ENCODE measurements at regions not wholly inside any gene's neighbourhood (a gene's known extent, or its start where the extent isn't known, plus 50 kb on each side); places are given as distances from the start of the nearest gene placed in this dataset.

DNA sequence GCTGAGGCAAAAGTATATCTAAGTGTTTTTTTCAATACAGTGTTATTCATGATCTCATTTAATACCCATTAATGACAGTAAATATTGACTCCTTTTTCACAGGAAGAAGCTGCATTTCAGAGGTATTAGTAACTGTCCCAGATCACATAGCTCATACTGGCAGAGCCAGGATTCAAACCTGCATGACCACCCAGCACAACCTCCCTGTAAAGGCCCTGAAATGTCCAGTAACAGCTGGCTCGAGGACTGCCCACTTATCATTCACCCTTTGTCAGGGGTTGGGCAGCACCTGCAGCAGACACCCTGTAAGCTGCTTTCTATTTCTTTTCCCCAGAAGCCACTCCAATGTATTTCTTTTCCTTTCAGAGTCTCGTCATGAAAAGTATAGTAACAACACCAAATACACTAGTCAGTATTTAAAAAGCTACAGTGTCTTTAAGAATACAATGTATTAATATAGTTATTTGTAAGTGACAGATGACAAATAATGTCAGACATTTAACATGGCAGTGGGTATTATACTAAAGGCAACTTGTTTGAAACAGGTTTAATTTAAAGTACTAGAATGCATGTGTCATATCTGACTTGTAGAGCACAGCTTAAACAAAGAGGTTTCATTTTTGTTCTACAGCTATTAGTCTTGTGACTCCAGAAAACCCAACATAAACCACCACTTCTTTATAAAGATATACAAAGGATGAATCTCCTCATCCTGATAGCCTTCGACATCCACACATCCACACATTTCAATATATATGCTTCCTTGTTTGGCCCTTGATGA is 841.6 kb upstream of the GJE1 start:
- TF ChIP-seq CTCF (IDR thresholded peaks at IDR 0.05) (no peak), POLR2A (IDR thresholded peaks at IDR 0.05) (no peak)
